ENCODE measurements at regions not wholly inside any gene's neighbourhood (a gene's known extent, or its start where the extent isn't known, plus 50 kb on each side); places are given as distances from the start of the nearest gene placed in this dataset.
"Not testable (repeated sequence)": the region's sequence is repeated elsewhere in the genome, so short reads cannot be mapped to it uniquely, and the experiment has no call there.

DNA sequence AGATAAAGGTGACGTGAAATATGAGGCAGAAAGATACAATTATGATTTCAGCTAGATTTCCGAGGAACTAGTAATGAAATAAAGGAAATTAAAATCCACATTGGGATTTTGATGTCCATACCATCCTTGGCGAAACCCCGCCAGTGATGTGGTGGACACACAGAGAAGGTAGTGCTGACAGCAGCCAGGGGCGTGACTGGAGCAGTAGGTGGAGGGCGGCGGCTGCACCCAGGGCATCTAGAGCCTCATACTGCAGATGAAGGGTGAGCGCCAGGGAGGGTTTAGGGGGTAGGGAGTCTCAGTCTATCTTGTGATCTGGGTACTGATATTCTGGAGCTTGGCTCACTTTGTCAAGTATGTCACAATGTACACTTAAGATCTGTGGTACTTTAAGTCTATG is 855.5 kb upstream of the POM121L12 start:
- peaks cover 10% of the 10 kb centered on the region for H3K9me3 ChIP-seq (replicated peaks)
- DNase-seq: no peak
- TF ChIP-seq, protein P1, sequence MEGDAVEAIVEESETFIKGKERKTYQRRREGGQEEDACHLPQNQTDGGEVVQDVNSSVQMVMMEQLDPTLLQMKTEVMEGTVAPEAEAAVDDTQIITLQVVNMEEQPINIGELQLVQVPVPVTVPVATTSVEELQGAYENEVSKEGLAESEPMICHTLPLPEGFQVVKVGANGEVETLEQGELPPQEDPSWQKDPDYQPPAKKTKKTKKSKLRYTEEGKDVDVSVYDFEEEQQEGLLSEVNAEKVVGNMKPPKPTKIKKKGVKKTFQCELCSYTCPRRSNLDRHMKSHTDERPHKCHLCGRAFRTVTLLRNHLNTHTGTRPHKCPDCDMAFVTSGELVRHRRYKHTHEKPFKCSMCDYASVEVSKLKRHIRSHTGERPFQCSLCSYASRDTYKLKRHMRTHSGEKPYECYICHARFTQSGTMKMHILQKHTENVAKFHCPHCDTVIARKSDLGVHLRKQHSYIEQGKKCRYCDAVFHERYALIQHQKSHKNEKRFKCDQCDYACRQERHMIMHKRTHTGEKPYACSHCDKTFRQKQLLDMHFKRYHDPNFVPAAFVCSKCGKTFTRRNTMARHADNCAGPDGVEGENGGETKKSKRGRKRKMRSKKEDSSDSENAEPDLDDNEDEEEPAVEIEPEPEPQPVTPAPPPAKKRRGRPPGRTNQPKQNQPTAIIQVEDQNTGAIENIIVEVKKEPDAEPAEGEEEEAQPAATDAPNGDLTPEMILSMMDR (IDR thresholded peaks at IDR 0.05; ENCODE audit: borderline replicate concordance): no peak
- no peaks in the 10 kb centered on the region for H3K4me1 ChIP-seq
- no peaks in the 10 kb centered on the region for H3K36me3 ChIP-seq
- no peak overlapping the region for H3K27ac ChIP-seq (replicated peaks)
- no peak overlapping the region for H3K4me3 ChIP-seq
- intact Hi-C loops (cut with micrococcal nuclease): no loop called here
- no peaks in the 10 kb centered on the region for H3K27me3 ChIP-seq (ENCODE audit: low read depth)

DNA sequence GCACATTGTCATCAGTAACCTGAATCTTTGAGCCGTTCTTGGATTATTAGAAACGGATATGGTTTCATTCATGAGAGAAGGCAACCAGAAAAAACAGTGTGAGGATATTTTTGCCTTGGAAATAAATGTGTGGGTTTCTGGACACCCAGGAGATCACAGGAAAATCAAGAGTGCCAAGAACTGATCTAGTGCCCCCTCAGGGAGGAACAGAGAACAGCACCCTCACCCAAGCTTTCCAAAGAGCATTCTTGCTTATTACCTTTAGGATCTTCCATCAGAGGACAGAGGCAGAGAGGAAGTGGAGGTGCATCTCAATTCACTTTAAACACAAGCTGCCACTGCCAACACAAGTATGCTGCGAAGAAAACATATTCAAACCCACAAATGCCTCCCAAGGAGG is 851.5 kb upstream of the COBL start:
- intact Hi-C loops (cut with micrococcal nuclease): no loop called here
- H3K27ac ChIP-seq (replicated peaks): no peak overlapping the region
- no peaks in the 10 kb centered on the region for H3K36me3 ChIP-seq
- DNase-seq: no peak
- no peak overlapping the region for H3K4me3 ChIP-seq
- no peaks in the 10 kb centered on the region for H3K4me1 ChIP-seq
- TF ChIP-seq, protein P1 (IDR thresholded peaks at IDR 0.05; ENCODE audit: borderline replicate concordance): no peak
- H3K9me3 ChIP-seq (replicated peaks): no peaks in the 10 kb centered on the region
- H3K27me3 ChIP-seq (ENCODE audit: low read depth): no peaks in the 10 kb centered on the region

DNA sequence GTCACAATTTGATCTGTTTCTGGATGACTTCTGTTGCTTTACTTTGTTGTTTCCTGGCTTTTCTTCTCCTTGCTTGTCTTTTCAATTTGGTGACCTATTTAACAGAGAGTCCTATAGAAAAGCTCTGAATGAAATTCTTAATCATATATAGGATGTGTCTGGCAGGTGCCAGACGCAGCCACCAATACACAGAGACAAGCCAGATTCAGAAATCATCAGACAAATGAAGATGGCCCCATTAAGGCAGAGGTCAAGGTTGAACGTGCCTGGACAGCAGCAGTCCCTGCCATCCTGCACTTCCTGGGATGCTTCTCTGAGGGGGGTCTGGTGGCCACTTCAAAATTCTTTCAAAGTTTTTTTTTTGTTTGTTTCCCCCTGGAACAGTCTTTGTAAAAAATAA is 846.7 kb upstream of the COBL start:
- H3K9me3 ChIP-seq (replicated peaks): no peaks in the 10 kb centered on the region
- H3K4me1 ChIP-seq: no peaks in the 10 kb centered on the region
- intact Hi-C loops (cut with micrococcal nuclease): no loop called here
- H3K4me3 ChIP-seq: no peak overlapping the region
- no peak for DNase-seq
- no peak overlapping the region for H3K27ac ChIP-seq (replicated peaks)
- TF ChIP-seq, protein P1 (IDR thresholded peaks at IDR 0.05; ENCODE audit: borderline replicate concordance): no peak
- H3K27me3 ChIP-seq (ENCODE audit: low read depth): no peaks in the 10 kb centered on the region
- no peaks in the 10 kb centered on the region for H3K36me3 ChIP-seq

DNA sequence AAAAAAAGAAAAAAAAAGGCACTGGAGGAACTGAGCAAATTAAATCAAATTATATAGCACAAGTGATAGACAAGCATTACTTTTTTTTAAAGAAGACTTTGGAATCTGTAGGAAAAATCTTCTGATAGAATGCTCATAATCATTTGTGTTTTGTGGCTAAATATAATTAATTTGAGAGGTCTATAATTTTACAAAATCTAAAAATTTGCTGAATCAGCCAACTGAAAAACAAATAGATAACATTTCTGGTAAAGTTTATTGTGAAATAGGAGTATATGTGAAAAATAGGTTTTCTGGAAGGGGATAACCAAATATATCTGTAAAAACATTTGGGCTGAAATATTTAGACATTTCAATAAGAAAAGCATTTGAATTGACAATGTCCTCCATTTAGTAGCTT is 844.9 kb upstream of the COBL start:
- Histone ChIP-seq H3K4me3 (no peak overlapping the region), H3K4me1 (no peaks in the 10 kb centered on the region), H3K27me3 (ENCODE audit: low read depth) (no peaks in the 10 kb centered on the region), H3K9me3 (replicated peaks) (no peaks in the 10 kb centered on the region), H3K36me3 (no peaks in the 10 kb centered on the region), H3K27ac (replicated peaks) (no peak overlapping the region)
- no peak for DNase-seq
- TF ChIP-seq, protein P1 (IDR thresholded peaks at IDR 0.05; ENCODE audit: borderline replicate concordance): no peak
- intact Hi-C loops (cut with micrococcal nuclease): no loop called here

DNA sequence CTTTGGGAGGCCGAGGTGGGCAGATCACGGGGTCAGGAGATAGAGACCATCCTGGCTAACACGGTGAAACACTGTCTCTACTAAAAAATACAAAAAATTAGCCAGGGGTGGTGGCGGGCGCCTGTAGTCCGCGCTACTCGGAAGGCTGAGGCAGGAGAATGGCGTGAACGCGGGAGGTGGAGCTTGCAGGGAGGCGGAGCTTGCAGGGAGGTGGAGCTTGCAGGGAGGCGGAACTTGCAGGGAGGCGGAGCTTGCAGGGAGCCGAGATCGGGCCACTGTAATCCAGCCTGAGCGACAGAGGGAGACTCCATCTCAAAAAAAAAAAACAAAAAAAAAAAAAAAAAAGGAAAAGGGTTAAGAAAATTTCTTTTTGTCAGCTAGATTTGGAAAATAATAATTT is 842.8 kb upstream of the COBL start:
- H3K27me3 ChIP-seq (ENCODE audit: low read depth); H3K36me3 ChIP-seq; H3K27ac ChIP-seq (replicated peaks); H3K4me3 ChIP-seq; H3K4me1 ChIP-seq; intact Hi-C loops (cut with micrococcal nuclease); H3K9me3 ChIP-seq (replicated peaks); DNase-seq: not testable (repeated sequence)

DNA sequence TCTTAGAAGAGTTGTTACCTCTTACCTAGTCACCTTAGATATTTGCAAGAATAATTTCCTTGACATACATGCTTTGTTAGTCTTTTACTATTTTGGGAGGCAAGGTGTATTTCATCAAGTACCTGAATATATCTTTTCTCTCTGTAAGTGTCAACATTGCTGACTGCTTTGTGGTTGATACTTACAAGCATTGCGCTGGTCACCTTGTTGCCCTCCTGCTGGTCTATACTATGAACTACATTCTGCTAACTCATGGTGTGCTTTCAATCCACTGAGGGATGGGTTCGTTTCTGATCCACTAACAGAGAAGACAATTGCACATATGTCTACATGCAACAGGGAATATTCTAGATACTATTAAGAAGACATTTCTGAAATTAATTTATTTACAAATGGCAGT is 837.8 kb upstream of the COBL start:
- TF ChIP-seq, protein P1 (IDR thresholded peaks at IDR 0.05; ENCODE audit: borderline replicate concordance): no peak
- Histone ChIP-seq H3K36me3 (no peaks in the 10 kb centered on the region), H3K4me3 (no peak overlapping the region), H3K27me3 (ENCODE audit: low read depth) (no peaks in the 10 kb centered on the region), H3K4me1 (no peaks in the 10 kb centered on the region), H3K27ac (replicated peaks) (no peak overlapping the region), H3K9me3 (replicated peaks) (no peaks in the 10 kb centered on the region)
- intact Hi-C loops (cut with micrococcal nuclease): no loop called here
- no peak for DNase-seq
